ENCODE measurements at regions not wholly inside any gene's neighbourhood (a gene's known extent, or its start where the extent isn't known, plus 50 kb on each side); places are given as distances from the start of the nearest gene placed in this dataset.

DNA sequence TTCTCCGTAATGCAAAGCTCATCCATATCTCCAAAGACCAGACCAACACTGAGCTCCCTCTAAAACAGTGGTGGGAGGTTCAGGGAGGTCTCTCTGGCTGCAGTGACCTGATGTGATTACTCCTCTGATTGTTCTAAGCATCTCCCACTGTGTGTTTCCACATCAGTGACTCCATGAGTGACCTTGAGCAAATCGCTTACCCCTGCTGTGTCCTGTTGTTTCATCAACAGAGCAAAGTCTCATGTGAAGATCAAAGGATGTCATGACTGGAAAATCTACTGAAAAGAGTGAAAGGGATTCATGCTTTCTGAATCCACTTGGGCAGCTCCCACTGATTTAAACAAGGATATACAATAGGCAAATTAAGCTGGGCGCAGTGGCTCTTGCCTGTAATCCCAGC lies 352.9 kb downstream of the TMEM114 start:
- Histone ChIP-seq H2AFZ (ENCODE audit: low read length) (no peak overlapping the region), H3K4me2 (ENCODE audit: insufficient read depth in 1 of 2, low read depth in 2 of 2, low read length in 2 of 2) (no peak overlapping the region), H3K4me1 (replicated peaks in 1 of 4; ENCODE audit: control insufficient read depth in 3 of 4, insufficient read depth in 4 of 4, low read length in 3 of 4) (no peaks in the 10 kb centered on the region), H3K79me1 (ENCODE audit: low read depth, low read length) (no peaks in the 10 kb centered on the region), H4K91ac (replicated peaks; ENCODE audit: insufficient read length, low read length) (no peak overlapping the region), H3K9me3 (ENCODE audit: insufficient read depth in 2 of 2, low read depth in 1 of 2, low read length in 1 of 2) (no peaks in the 10 kb centered on the region; a peak in 1 of 4 replicates), H2BK12ac (ENCODE audit: low read depth, low read length) (no peak overlapping the region), H2AK5ac (ENCODE audit: low read depth, low read length) (no peak overlapping the region), H4K8ac (ENCODE audit: extremely low read depth, insufficient read depth, low read length) (no peak overlapping the region), H4K20me1 (replicated peaks in 1 of 2; ENCODE audit: control insufficient read depth in 1 of 2, insufficient read depth in 2 of 2, low read length in 2 of 2) (no peaks in the 10 kb centered on the region), H3K18ac (ENCODE audit: extremely low read depth, low read length) (no peak overlapping the region), H3K9ac (replicated peaks in 1 of 4; ENCODE audit: extremely low read depth in 1 of 4, low read depth in 3 of 4, low read length in 3 of 4) (no peak overlapping the region), H3K36me3 (ENCODE audit: control insufficient read depth in 2 of 4, insufficient read depth in 4 of 4, low read length in 3 of 4) (no peaks in the 10 kb centered on the region), H3K4me3 (ENCODE audit: extremely low read depth in 1 of 4, insufficient read depth in 2 of 4, low read depth in 3 of 4, low read length in 4 of 4) (no peak overlapping the region), H3K27me3 (replicated peaks in 1 of 4; ENCODE audit: control insufficient read depth in 3 of 4, extremely low read depth in 1 of 4, insufficient read depth in 3 of 4, low read length in 3 of 4) (no peaks in the 10 kb centered on the region), H3K27ac (ENCODE audit: low read depth, low read length) (no peak overlapping the region), H3K56ac (replicated peaks; ENCODE audit: insufficient read length, low read depth, low read length) (no peak overlapping the region), H2BK15ac (ENCODE audit: low read length) (no peak overlapping the region), H4K5ac (ENCODE audit: insufficient read length, low read depth, low read length) (no peak overlapping the region), H2BK5ac (ENCODE audit: low read depth, low read length) (no peak overlapping the region), H3K4ac (replicated peaks; ENCODE audit: insufficient read length, low read depth, low read length) (no peak overlapping the region), H3K79me2 (ENCODE audit: control insufficient read depth in 1 of 2, insufficient read depth in 2 of 2, low read length in 2 of 2) (no peaks in the 10 kb centered on the region), H2BK20ac (ENCODE audit: low read length) (no peak overlapping the region), H3K23me2 (ENCODE audit: low read depth, low read length) (no peaks in the 10 kb centered on the region), H3K23ac (ENCODE audit: insufficient read length) (no peak overlapping the region), H2BK120ac (replicated peaks; ENCODE audit: low read depth, low read length) (no peak overlapping the region), H3K14ac (ENCODE audit: insufficient read length) (no peak overlapping the region)
- WGBS, 2 experiments (ENCODE audit: extremely low coverage in 1 of 2, insufficient coverage in 1 of 2, insufficient read length in 1 of 2, insufficient replicate concordance in 2 of 2, low coverage in 1 of 2, low lambda C conversion rate in 2 of 2, missing lambda C conversion rate in 1 of 2): 93% methylated on average over 3 of the region's 3 CpGs; no CpG with 5 or more reads in 1 of the 2 experiments
- ChIA-PET POLR2A (ENCODE audit: partially characterized antibody) (no interaction called here), CTCF (ENCODE audit: partially characterized antibody) (no interaction called here)
- no peak for FAIRE-seq
- no peak for DNase-seq (ENCODE audit: low read depth in 1 of 2, low spot score in 2 of 2)
- TF ChIP-seq PHF8 (conservative IDR thresholded peaks at IDR 0.05; ENCODE audit: low read depth, low read length) (no peak), TBP (IDR thresholded peaks at IDR 0.05; ENCODE audit: low read depth, low read length) (no peak), TEAD4 (IDR thresholded peaks at IDR 0.05; ENCODE audit: low read depth, low read length) (no peak), CEBPB (IDR thresholded peaks at IDR 0.05; ENCODE audit: low read depth, low read length) (no peak), TAF7 (optimal IDR thresholded peaks at IDR 0.05; ENCODE audit: borderline replicate concordance, low read depth, low read length) (no peak), SP4 (IDR thresholded peaks at IDR 0.05; ENCODE audit: low read length) (no peak), EP300 (IDR thresholded peaks at IDR 0.05; ENCODE audit: borderline replicate concordance in 1 of 2, low read depth in 2 of 2, low read length in 2 of 2) (no peak), BCL11A (IDR thresholded peaks at IDR 0.05; ENCODE audit: low read depth in 2 of 2, low read length in 2 of 2) (no peak), EGR1 (IDR thresholded peaks at IDR 0.05; ENCODE audit: borderline replicate concordance, low read depth, low read length) (no peak)
- TF ChIP-seq, protein P1, sequence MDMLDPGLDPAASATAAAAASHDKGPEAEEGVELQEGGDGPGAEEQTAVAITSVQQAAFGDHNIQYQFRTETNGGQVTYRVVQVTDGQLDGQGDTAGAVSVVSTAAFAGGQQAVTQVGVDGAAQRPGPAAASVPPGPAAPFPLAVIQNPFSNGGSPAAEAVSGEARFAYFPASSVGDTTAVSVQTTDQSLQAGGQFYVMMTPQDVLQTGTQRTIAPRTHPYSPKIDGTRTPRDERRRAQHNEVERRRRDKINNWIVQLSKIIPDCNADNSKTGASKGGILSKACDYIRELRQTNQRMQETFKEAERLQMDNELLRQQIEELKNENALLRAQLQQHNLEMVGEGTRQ (IDR thresholded peaks at IDR 0.05; ENCODE audit: low read length): no peak
- TF ChIP-seq, protein P2, sequence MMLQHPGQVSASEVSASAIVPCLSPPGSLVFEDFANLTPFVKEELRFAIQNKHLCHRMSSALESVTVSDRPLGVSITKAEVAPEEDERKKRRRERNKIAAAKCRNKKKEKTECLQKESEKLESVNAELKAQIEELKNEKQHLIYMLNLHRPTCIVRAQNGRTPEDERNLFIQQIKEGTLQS (IDR thresholded peaks at IDR 0.05; ENCODE audit: insufficient read depth, low read depth, low read length): no peak
- TF ChIP-seq, protein P3, sequence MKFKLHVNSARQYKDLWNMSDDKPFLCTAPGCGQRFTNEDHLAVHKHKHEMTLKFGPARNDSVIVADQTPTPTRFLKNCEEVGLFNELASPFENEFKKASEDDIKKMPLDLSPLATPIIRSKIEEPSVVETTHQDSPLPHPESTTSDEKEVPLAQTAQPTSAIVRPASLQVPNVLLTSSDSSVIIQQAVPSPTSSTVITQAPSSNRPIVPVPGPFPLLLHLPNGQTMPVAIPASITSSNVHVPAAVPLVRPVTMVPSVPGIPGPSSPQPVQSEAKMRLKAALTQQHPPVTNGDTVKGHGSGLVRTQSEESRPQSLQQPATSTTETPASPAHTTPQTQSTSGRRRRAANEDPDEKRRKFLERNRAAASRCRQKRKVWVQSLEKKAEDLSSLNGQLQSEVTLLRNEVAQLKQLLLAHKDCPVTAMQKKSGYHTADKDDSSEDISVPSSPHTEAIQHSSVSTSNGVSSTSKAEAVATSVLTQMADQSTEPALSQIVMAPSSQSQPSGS (IDR thresholded peaks at IDR 0.05; ENCODE audit: low read length): no peak
